ENCODE measurements at regions not wholly inside any gene's neighbourhood (a gene's known extent, or its start where the extent isn't known, plus 50 kb on each side); places are given as distances from the start of the nearest gene placed in this dataset.

DNA sequence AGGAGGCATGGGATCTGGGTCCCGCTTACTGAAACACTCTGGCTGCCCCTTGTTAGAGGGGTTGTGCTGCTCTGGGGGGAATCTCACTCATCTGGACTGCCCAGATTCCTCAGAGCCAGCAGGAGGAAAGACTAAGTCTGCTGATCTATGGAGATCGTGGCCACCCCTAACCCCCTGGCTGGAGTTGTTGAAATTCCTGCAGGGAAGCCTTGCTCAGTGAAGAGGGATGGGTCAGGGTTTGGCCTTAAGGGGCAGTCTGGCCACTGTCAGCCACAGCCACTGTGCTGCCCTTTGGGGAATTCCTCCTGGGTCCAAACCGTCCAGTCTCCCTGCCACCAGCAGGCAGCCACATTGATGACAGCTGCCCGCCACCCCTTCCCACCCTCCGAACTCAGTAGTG, 362.0 kb upstream of the AMOT start:
- no peaks in the 10 kb centered on the region for H3K27me3 ChIP-seq (ENCODE audit: control insufficient read depth in 1 of 2, insufficient read depth in 1 of 2, low read length in 2 of 2)
- no peak overlapping the region for H2AFZ ChIP-seq (ENCODE audit: low read depth, low read length)

DNA sequence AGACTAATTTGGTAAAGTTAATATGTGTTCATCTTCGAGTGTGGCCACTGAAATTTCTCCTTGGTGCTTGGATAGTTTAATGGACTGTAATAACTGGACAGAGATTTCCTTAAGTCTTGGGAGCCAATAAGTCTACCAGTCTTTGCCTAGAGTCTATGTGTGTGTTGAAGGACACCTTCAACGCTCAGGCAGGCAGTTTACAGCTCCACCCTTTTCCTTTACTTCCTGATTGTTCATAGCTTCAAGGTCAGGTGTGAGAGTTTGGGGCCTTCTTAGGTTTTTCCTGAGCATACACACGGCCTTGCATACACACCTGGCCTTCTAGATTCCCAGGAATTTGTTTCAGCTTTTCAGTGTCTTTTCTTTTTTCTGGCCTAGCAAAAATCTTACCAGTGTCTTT, 355.3 kb upstream of the AMOT start:
- Histone ChIP-seq H2AFZ (ENCODE audit: low read depth, low read length) (no peak overlapping the region), H2BK15ac (ENCODE audit: low read depth, poor library complexity, severe bottlenecking) (no peak overlapping the region), H2BK120ac (ENCODE audit: low read depth, low read length) (no peak overlapping the region), H3K4me1 (ENCODE audit: control insufficient read depth, insufficient read depth, low read depth, low read length) (no peaks in the 10 kb centered on the region), H3K79me1 (replicated peaks; ENCODE audit: low read length, poor library complexity, severe bottlenecking) (no peaks in the 10 kb centered on the region), H3K27ac (ENCODE audit: low read length, poor library complexity, severe bottlenecking) (no peak overlapping the region), H3K14ac (ENCODE audit: low read length in 2 of 2) (no peak overlapping the region), H2BK5ac (ENCODE audit: low read depth, low read length, poor library complexity, severe bottlenecking) (no peak overlapping the region), H3K9ac (ENCODE audit: low read length) (no peak overlapping the region), H3K27me3 (ENCODE audit: control insufficient read depth in 1 of 2, insufficient read depth in 1 of 2, low read length in 2 of 2) (no peaks in the 10 kb centered on the region), H2AK5ac (ENCODE audit: low read length, severe bottlenecking) (no peak overlapping the region), H3K9me3 (ENCODE audit: control insufficient read depth, low read length) (peaks cover 8% of the 10 kb centered on the region), H3K36me3 (ENCODE audit: control insufficient read depth in 1 of 2, insufficient read depth in 2 of 2, low read depth in 1 of 2, low read length in 2 of 2) (no peaks in the 10 kb centered on the region), H3K23ac (ENCODE audit: low read length in 2 of 2) (no peak overlapping the region), H3K18ac (ENCODE audit: low read depth in 1 of 2, low read length in 2 of 2) (no peak overlapping the region), H3K4me3 (ENCODE audit: insufficient read depth in 1 of 2, low read depth in 1 of 2, low read length in 2 of 2) (no peak overlapping the region), H4K91ac (ENCODE audit: low read length) (no peak overlapping the region), H3K4me2 (ENCODE audit: low read length, poor library complexity, severe bottlenecking) (no peak overlapping the region), H4K8ac (ENCODE audit: low read length) (no peak overlapping the region), H2BK12ac (ENCODE audit: low read length in 2 of 2) (no peak overlapping the region), H3K4ac (ENCODE audit: low read depth in 1 of 2, low read length in 2 of 2) (no peak overlapping the region)
- no peak for DNase-seq
- 71% methylated on average over 3 of the region's 3 CpGs for WGBS

More for the DNA sequence above, 362.0 kb upstream of the AMOT start:
- no peak overlapping the region for H2AK5ac ChIP-seq (ENCODE audit: low read length, severe bottlenecking)
- H2BK15ac ChIP-seq (ENCODE audit: low read depth, poor library complexity, severe bottlenecking): no peak overlapping the region
- peaks cover 16% of the 10 kb centered on the region for H3K9me3 ChIP-seq (ENCODE audit: control insufficient read depth, low read length)
- no peak overlapping the region for H3K4me2 ChIP-seq (ENCODE audit: low read length, poor library complexity, severe bottlenecking)
- no peak overlapping the region for H3K14ac ChIP-seq (ENCODE audit: low read length in 2 of 2)
- no peak overlapping the region for H2BK120ac ChIP-seq (ENCODE audit: low read depth, low read length)
- H3K23ac ChIP-seq (ENCODE audit: low read length in 2 of 2): no peak overlapping the region
- H4K8ac ChIP-seq (ENCODE audit: low read length): no peak overlapping the region
- H2BK12ac ChIP-seq (ENCODE audit: low read length in 2 of 2): no peak overlapping the region
- no peaks in the 10 kb centered on the region for H3K36me3 ChIP-seq (ENCODE audit: control insufficient read depth in 1 of 2, insufficient read depth in 2 of 2, low read depth in 1 of 2, low read length in 2 of 2)
- WGBS: 94% methylated on average over 3 of the region's 5 CpGs
- no peak overlapping the region for H3K27ac ChIP-seq (ENCODE audit: low read length, poor library complexity, severe bottlenecking)
- H3K4me1 ChIP-seq (ENCODE audit: control insufficient read depth, insufficient read depth, low read depth, low read length): no peaks in the 10 kb centered on the region
- no peak overlapping the region for H3K9ac ChIP-seq (ENCODE audit: low read length)
- no peak overlapping the region for H3K4ac ChIP-seq (ENCODE audit: low read depth in 1 of 2, low read length in 2 of 2)
- no peak overlapping the region for H3K18ac ChIP-seq (ENCODE audit: low read depth in 1 of 2, low read length in 2 of 2)
- no peaks in the 10 kb centered on the region for H3K79me1 ChIP-seq (replicated peaks; ENCODE audit: low read length, poor library complexity, severe bottlenecking)
- no peak for DNase-seq
- H2BK5ac ChIP-seq (ENCODE audit: low read depth, low read length, poor library complexity, severe bottlenecking): no peak overlapping the region
- no peak overlapping the region for H3K4me3 ChIP-seq (ENCODE audit: insufficient read depth in 1 of 2, low read depth in 1 of 2, low read length in 2 of 2)
- H4K91ac ChIP-seq (ENCODE audit: low read length): no peak overlapping the region

DNA sequence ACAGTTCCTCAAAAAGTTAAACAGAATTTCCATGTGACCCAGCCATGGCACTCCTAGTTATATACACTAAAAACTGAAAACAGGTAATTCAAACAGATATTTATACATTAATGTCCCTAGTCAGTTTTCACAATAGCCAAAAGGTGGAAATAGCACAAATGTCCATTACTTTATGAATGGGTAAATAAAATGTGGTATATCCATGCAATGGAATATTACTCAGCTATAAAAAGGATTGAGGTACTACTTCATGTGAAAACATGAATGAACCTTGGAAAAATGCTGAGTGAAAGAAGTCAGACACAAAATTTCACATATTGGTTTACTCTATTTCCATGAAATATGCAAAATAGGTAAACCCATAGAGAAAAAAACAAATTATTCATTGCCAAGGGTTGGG, 351.8 kb upstream of the AMOT start:
- no peak overlapping the region for H4K8ac ChIP-seq (ENCODE audit: low read length)
- H2AK5ac ChIP-seq (ENCODE audit: low read length, severe bottlenecking): no peak overlapping the region
- H3K9ac ChIP-seq (ENCODE audit: low read length): no peak overlapping the region
- no peak overlapping the region for H4K91ac ChIP-seq (ENCODE audit: low read length)
- H3K4ac ChIP-seq (ENCODE audit: low read depth in 1 of 2, low read length in 2 of 2): no peak overlapping the region
- H2BK120ac ChIP-seq (ENCODE audit: low read depth, low read length): no peak overlapping the region
- no peak overlapping the region for H3K14ac ChIP-seq (ENCODE audit: low read length in 2 of 2)
- no peak overlapping the region for H3K4me3 ChIP-seq (ENCODE audit: insufficient read depth in 1 of 2, low read depth in 1 of 2, low read length in 2 of 2)
- no peak for DNase-seq
- H3K36me3 ChIP-seq (ENCODE audit: control insufficient read depth in 1 of 2, insufficient read depth in 2 of 2, low read depth in 1 of 2, low read length in 2 of 2): no peaks in the 10 kb centered on the region
- H3K27ac ChIP-seq (ENCODE audit: low read length, poor library complexity, severe bottlenecking): no peak overlapping the region
- no peak overlapping the region for H2AFZ ChIP-seq (ENCODE audit: low read depth, low read length)
- H3K23ac ChIP-seq (ENCODE audit: low read length in 2 of 2): no peak overlapping the region
- H3K4me2 ChIP-seq (ENCODE audit: low read length, poor library complexity, severe bottlenecking): no peak overlapping the region
- H3K9me3 ChIP-seq (ENCODE audit: control insufficient read depth, low read length): peaks cover 15% of the 10 kb centered on the region
- no peaks in the 10 kb centered on the region for H3K4me1 ChIP-seq (ENCODE audit: control insufficient read depth, insufficient read depth, low read depth, low read length)
- no peak overlapping the region for H2BK15ac ChIP-seq (ENCODE audit: low read depth, poor library complexity, severe bottlenecking)
- no peaks in the 10 kb centered on the region for H3K27me3 ChIP-seq (ENCODE audit: control insufficient read depth in 1 of 2, insufficient read depth in 1 of 2, low read length in 2 of 2)
- no peaks in the 10 kb centered on the region for H3K79me1 ChIP-seq (replicated peaks; ENCODE audit: low read length, poor library complexity, severe bottlenecking)
- H3K18ac ChIP-seq (ENCODE audit: low read depth in 1 of 2, low read length in 2 of 2): no peak overlapping the region
- no peak overlapping the region for H2BK5ac ChIP-seq (ENCODE audit: low read depth, low read length, poor library complexity, severe bottlenecking)
- no peak overlapping the region for H2BK12ac ChIP-seq (ENCODE audit: low read length in 2 of 2)

DNA sequence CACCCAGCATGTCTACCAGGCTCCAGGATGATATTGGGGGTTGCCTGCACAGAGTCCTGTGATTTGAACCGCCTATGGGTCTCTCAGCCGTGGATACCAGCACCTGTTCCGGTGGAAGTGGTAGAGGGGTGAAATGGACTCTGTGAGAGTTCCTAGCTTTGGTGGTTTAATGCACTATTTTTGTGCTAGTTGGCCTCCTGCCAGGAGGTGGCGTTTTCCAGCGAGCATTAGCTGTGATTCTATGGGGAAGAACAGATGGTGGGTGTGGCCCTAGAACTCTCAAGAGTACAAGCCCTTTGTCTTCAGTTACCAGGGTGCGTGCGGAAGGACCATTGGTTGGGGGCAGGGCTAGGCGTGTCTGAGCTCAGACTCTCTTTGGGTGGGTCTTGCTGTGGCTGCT, 316.9 kb upstream of the AMOT start:
- no peak overlapping the region for H2BK5ac ChIP-seq (ENCODE audit: low read depth, low read length, poor library complexity, severe bottlenecking)
- H3K9ac ChIP-seq (ENCODE audit: low read length): no peak overlapping the region
- H2BK15ac ChIP-seq (ENCODE audit: low read depth, poor library complexity, severe bottlenecking): no peak overlapping the region
- no peak overlapping the region for H3K23ac ChIP-seq (ENCODE audit: low read length in 2 of 2)
- no peak overlapping the region for H2AFZ ChIP-seq (ENCODE audit: low read depth, low read length)
- no peaks in the 10 kb centered on the region for H3K4me1 ChIP-seq (ENCODE audit: control insufficient read depth, insufficient read depth, low read depth, low read length)
- H3K4ac ChIP-seq (ENCODE audit: low read depth in 1 of 2, low read length in 2 of 2): no peak overlapping the region
- H3K4me2 ChIP-seq (ENCODE audit: low read length, poor library complexity, severe bottlenecking): no peak overlapping the region
- no peak for DNase-seq
- H3K27ac ChIP-seq (ENCODE audit: low read length, poor library complexity, severe bottlenecking): no peak overlapping the region
- 96% methylated on average over 8 of the region's 8 CpGs for WGBS
- peaks cover 14% of the 10 kb centered on the region for H3K9me3 ChIP-seq (ENCODE audit: control insufficient read depth, low read length)
- no peaks in the 10 kb centered on the region for H3K79me1 ChIP-seq (replicated peaks; ENCODE audit: low read length, poor library complexity, severe bottlenecking)
- H3K18ac ChIP-seq (ENCODE audit: low read depth in 1 of 2, low read length in 2 of 2): no peak overlapping the region
- no peak overlapping the region for H2BK120ac ChIP-seq (ENCODE audit: low read depth, low read length)
- no peaks in the 10 kb centered on the region for H3K36me3 ChIP-seq (ENCODE audit: control insufficient read depth in 1 of 2, insufficient read depth in 2 of 2, low read depth in 1 of 2, low read length in 2 of 2)
- peaks cover 0 to under 1% of the 10 kb centered on the region in 2 experiments for H3K27me3 ChIP-seq (ENCODE audit: control insufficient read depth in 1 of 2, insufficient read depth in 1 of 2, low read length in 2 of 2)
- H4K8ac ChIP-seq (ENCODE audit: low read length): no peak overlapping the region
- no peak overlapping the region for H2AK5ac ChIP-seq (ENCODE audit: low read length, severe bottlenecking)
- no peak overlapping the region for H3K14ac ChIP-seq (ENCODE audit: low read length in 2 of 2)
- no peak overlapping the region for H4K91ac ChIP-seq (ENCODE audit: low read length)
- H3K4me3 ChIP-seq (ENCODE audit: insufficient read depth in 1 of 2, low read depth in 1 of 2, low read length in 2 of 2): no peak overlapping the region
- no peak overlapping the region for H2BK12ac ChIP-seq (ENCODE audit: low read length in 2 of 2)
